Upper lobe of left lung (tissue), 4 donors: ENCODE measurements at regions not wholly inside any gene's neighbourhood (a gene's known extent, or its start where the extent isn't known, plus 50 kb on each side); places are given as distances from the start of the nearest gene placed in this dataset.

ENCODE experiments used
- CTCF ChIP-seq, 6 experiments: fragments of 450-650 bp in 4 of 6; fragments of 200-600 bp in 2 of 6; sonication (generic) in 2 of 6; IDR thresholded peaks; one replicate each; pipeline ENCODE4 v1.5.1; 2016 to 2019; ENCODE audit warnings: antibody characterized with exemption in 6 of 6
- EP300 ChIP-seq, 4 donors: sonication (generic); formaldehyde crosslinking; IDR thresholded peaks; one replicate each; pipeline ENCODE4 v1.5.1; 2017; ENCODE audit warnings: antibody characterized with exemption in 4 of 4, control low read depth in 2 of 4
- POLR2A ChIP-seq, 4 donors: fragments of 450-650 bp; IDR thresholded peaks; one replicate each; pipeline ENCODE4 v1.5.1; 2016 to 2017; ENCODE audit warnings: antibody characterized with exemption in 4 of 4, mild to moderate bottlenecking in 2 of 4
- POLR2AphosphoS5 ChIP-seq, 2 donors: sonication (generic); formaldehyde crosslinking; IDR thresholded peaks; one replicate each; pipeline ENCODE4 v1.5.1; 2017; ENCODE audit warnings: antibody characterized with exemption in 2 of 2

- TF ChIP-seq CTCF (IDR thresholded peaks at IDR 0.05) (no peak), POLR2AphosphoS5 (IDR thresholded peaks at IDR 0.05) (no peak), POLR2A (IDR thresholded peaks at IDR 0.05) (no peak), EP300 (IDR thresholded peaks at IDR 0.05) (no peak)
Measured at GRCh38 chr17:79435296-79435695, 175.6 kb downstream of the RBFOX3 start.
